NCI-H1694 treated with DMSO at 0.1 percent for 48 hours (cell line): ENCODE measurements at regions not wholly inside any gene's neighbourhood (a gene's known extent, or its start where the extent isn't known, plus 50 kb on each side); places are given as distances from the start of the nearest gene placed in this dataset.

Experiments used
- DNase-seq: peaks from one replicate; lab custom pipeline; 2025; lab: John Stamatoyannopoulos, UW

- DNase-seq, result no peak
Observed at GRCh38 chr5:112025757-112026156, 268.8 kb upstream of the NREP start.

DNA sequence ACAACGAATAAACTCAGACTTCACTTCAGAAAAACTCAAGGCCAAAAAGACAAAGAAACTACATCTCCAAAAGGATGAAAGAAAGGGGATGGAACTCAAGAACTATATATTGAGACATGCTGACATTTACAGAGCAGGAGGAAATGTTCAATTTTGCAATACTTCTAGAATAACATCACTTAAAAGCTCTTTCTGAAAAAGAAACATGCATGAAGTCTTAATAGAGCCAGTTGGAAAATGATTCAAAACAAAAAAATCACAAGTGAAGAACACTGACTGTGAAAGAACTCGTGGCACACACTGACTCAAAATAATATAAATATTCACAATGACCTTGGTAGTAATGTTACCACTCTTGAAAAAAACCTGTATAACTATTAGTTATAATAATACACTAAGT is 267.8 kb upstream of the NREP start:
- no peak for DNase-seq

GRCh38 chr5:112024221-112024620 is 267.2 kb upstream of the NREP start:
- DNase-seq, result no peak

DNA sequence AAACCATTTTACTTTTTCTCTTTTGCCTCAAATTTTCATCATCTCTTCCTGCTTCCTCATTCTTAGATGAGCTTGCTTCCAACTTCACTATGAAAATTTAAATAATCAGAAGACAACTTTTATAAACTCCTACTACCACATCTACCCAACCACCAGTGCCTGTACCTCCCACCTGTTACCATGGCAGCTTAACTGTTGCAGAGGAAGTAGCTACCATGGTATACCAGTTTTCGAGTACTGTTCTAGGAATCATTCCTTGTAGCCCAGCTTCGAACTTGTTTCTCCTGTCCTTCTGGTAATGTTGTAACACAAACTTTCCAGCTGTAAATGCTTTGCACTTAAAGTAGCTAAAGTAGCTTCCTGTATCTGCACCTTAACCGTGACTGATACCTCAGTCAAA is 266.8 kb upstream of the NREP start:
- DNase-seq, result no peak

DNA sequence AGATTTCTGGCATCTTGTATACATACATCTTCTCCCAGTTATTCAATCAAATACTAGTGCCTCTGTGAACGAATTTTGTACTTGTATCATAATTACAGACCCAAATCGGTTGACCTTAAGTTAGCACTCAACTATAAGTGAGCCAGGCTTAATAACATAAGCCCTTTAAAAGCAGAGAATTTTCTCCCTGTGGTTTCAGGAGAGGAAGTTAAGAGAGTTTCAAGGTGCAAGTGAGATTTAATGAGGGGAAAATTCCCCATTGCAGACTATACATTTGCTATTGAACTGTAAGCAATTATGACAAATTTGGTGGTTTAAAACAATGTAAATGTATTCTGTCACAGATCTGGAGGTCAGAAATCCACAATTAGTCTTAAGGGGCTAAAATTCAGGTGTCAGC is 261.9 kb upstream of the NREP start:
- no peak for DNase-seq

GRCh38 chr5:112016980-112017379 is 260.0 kb upstream of the NREP start:
- DNase-seq, result no peak

- DNase-seq, result no peak
Observed at GRCh38 chr5:112014783-112015395, 257.9 kb upstream of the NREP start.

GRCh38 chr5:112013660-112014059 is 256.7 kb upstream of the NREP start:
- no peak for DNase-seq

GRCh38 chr5:112012104-112012503 is 255.1 kb upstream of the NREP start:
- DNase-seq, result no peak

DNA sequence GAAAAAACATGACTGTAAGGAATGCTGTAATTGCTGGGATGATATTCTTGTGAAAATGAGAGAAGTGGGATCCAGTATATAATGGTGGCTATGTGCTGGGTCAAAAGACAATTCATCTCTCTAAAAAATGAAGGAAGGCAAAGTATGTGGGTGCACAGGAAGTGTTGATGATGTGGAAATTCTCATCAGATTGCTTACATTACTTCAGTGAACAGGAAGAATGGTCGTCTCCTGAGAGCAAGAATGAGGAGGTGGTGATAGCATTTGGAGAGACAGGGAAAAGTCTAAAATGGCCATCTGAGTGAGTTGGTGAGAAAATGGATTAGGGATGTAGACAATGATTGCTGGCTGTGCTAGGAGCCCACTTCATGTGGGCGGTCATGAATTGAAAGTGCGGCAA is 253.5 kb upstream of the NREP start:
- DNase-seq, result no peak

DNA sequence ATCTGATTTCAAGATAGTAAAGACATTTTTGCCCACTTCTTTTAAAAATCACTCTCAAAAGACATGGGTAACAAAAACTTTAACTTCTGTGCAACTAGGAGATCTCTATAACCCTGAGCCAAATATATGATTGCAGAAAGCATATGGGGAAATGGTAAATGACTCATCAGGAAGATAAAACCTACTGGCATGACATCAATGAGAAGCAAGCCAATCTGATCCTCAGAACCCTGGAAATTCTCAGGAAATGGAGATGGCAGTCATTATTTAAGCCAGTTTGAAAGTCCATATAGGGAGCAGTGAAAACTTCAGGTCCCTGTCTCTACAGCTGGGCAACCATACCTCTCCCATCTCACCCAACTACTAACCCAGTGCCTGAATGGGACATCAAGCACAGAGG is 249.7 kb upstream of the NREP start:
- no peak for DNase-seq

- no peak for DNase-seq
Observed at GRCh38 chr5:112005623-112005930, 248.6 kb upstream of the NREP start.

DNA sequence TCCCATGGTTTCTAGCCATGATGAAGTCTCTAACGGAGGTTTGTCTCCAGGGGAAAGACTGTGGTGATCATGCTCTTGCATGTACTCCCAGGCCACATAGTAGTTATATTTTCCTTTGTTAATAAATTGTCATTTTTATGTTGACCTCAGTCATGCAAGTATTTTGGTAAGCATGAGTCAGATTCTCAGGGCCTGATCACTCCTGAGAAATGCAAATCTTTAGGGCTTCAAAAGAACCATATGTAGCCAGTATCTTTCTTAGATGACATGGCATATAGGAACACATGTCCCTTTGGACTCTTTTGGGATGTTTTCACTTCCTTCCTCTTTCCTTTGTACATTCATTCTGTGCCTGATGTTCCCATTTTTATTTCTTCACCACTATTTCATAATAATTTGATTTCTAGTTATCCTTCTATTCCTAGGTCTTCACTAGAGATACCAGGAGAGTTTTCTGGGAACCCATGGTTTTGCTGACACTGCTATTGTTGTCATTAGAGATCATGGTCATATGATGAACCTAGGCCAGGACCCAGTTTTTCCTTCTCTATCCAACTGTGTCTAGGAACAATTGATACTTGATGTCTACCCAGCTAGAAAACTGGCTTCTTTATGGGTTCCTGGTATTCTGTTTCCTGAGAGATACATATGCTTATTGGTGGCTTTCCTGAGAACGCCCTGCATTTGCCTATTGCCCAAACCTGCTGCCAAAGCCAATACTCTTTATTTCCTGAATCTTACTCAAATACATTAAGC is 248.1 kb upstream of the NREP start:
- no peak for DNase-seq

GRCh38 chr5:112002376-112002775 is 245.4 kb upstream of the NREP start:
- no peak for DNase-seq

DNA sequence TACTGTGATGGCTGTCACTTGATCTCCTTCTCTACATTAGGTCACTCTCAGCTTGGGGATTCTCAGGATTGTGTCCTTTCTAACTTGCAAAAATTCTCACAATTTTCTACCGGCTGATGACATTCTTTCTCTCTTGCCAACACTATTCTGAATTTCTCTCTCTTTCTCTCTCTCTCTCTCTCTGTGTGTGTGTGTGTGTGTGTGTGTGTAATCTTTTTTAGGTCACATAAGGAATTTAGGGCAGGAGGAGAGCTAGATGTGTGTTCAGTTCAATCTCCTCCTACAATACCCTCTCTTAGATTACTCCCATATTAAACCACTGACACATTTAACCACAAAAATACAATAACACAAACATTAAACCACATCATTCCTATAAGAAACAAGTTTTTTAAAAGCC is 242.3 kb upstream of the NREP start:
- DNase-seq, result no peak

DNA sequence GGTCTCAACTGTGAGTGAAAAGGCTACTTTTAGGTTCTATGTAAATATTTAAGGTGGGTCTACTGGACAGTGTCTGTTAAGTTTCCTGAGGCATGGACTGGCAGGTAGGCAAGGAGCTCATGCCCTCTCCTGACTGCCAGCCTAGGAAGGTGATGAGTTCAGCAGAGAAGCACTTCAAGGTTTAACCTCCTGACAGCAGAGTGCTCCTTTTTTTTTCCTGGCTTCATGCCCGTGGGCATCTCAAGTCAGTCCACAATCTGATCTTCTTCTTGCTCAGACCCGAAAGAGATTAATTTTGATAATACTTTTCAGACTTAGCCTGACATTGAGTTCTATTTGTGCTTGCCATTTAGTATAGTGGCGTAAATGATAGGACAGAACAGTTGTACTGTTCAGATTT is 241.9 kb upstream of the NREP start:
- no peak for DNase-seq

- no peak for DNase-seq
Observed at GRCh38 chr5:111997711-111998110, 240.7 kb upstream of the NREP start.

DNA sequence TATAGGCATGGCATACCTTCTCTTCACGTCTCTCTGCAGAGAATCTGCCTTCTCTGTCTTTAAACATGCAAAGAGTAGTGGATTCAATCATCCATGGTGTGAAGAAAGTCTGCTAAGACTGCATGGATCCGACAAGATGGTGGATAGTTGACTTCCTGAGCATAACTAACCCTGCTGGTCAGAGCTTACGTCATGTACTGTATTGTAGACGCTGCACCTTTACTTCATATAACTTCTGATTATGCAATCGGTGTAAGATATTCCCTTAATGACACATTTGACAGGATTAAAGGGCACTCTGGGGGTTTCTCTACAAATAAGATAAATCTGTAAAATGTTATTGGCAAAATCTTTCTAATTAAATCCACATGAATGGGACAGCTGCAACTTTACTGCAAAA is 240.3 kb upstream of the NREP start:
- DNase-seq, result no peak

DNA sequence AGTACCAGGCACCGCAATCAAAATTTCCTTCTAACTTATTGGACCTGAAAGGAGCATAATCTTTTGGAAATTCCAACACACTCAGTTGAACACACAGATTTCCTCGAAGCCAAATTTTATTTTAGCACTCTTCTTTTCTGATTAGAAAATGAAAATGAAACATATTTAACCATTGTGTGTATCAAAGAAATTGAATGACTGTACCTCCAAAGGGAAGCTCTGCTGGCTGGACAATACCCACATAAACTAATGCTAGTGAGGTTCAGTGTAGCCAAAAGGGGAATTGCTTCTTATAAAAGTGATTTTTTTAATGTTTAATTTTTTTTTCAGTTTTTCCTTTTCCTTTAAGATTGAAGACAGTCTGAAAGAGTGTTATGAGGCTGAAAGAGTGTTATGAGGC is 239.6 kb upstream of the NREP start:
- DNase-seq, result no peak

DNA sequence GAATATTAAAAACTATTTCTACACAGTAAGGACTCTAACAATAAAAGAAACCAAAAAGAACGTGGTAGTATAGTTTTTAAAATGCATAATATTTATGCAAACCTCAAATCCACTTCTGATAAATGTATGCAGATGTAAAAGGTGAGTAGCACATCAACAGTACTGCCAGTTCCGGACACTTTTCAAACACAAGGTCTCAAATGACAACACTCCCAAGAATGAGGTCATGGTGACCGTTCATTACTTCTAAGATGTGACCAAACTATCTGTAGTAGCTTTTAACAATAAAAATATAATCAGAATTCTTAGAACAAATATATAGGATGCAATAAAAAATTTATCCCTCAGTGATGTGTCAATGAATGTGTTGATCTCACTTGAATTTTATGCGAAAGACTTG is 238.7 kb upstream of the NREP start:
- DNase-seq, result no peak

GRCh38 chr5:111993242-111993641 is 236.2 kb upstream of the NREP start:
- no peak for DNase-seq

- DNase-seq, result no peak
Observed at GRCh38 chr5:111984044-111984443, 227.1 kb upstream of the NREP start.

- no peak for DNase-seq
Observed at GRCh38 chr5:111983459-111983858, 226.5 kb upstream of the NREP start.

- DNase-seq, result no peak
Observed at GRCh38 chr5:111977436-111977829, 220.4 kb upstream of the NREP start.
